Inferior parietal cortex (tissue), 1 donor: ENCODE measurements at regions not wholly inside any gene's neighbourhood (a gene's known extent, or its start where the extent isn't known, plus 50 kb on each side); places are given as distances from the start of the nearest gene placed in this dataset.

Source experiments
- DNase-seq: peaks from one replicate; pipeline ENCODE4 v3.0.0-alpha.2; 2016; ENCODE audit errors: extremely low spot score

DNA sequence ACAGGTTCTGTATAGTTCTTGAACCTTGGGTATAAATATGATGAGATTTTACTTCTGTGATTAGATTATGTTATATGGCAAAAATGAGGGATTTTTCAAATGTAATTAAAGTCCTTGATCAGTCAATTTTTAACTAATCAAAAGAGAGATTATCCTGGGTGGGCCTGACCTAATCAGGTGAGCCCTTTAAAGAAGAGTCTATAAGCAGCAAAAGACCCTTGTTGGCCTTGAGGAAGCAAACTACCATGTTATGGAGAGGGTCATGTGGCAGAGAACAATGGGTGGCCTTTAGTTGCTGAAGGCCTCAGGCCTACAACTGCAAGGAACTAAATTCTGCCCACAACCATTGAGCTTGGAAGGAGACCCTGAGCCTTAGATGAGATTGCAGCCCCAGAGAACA is 102.5 kb upstream of the RIPOR2 start:
- DNase-seq: no peak

DNA sequence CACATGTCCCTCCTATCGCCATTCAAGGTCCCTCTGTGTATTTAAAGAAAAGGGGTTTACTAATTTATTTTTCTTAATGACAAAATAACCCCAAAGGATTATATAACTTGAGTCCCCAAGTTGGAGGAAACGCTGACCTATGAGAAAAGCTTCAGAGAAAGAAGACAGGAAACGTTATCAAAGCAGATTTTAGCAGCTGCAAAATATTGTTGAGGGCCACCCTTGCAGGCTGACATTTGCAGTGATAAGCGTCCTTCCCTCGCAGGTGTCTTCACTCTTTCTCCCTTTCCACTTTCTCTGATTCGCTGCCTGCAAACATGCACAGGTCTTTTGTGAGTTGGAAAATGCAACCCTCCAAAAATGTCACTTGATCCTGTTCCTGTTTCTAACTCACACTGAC is 103.2 kb upstream of the RIPOR2 start:
- DNase-seq: no peak

DNA sequence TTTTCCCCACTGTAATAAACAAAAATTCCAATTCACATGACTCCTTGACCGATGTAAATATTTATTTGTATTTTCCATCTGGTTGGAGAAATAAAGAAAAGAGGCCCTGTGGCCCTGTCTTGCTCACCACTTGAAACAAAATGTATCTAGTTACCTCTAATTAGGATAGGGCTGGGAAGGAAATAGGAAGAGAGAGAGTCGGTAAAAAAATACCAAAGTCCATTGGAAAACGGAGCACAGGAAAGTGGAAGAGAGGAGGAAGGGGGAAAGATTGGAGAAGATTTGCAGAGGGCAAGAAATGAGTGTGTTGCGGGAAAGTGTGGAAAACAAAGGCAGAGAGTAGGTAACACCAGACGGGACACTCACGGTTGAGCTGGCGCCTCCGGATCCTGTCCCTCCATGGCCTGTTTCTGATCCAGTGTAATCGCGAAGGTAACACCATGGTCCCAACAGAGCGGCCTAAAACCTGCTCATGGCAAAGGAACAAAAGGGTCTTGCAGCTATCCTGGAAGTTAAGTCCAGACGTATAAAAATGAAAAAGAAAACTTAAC is 105.8 kb upstream of the RIPOR2 start:
- DNase-seq: no peak

DNA sequence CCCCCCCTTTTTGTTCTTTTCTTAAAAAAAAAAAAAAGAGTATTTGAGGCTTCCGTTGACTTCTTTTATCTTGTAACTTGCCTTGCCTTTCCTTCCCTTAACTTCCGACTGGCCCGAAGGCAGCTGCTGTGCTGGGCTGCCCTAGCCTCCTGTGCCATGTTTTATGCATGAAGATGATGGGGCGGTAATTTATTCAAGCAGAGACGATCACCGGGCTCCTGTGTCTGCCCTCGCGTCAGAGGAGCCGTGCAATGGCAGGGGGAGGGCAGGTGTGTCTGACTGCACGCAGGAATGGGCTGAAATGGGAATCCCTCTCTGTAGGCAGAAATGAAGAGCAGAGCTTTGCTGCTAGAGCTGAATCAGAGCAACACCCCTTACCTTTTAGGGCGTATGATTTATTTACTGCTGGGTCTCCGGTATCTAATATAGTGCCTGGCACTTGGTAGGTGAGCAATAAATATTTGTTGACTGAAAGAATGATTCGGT is 106.3 kb upstream of the RIPOR2 start:
- no peak for DNase-seq

- DNase-seq: no peak
Observed at GRCh38 chr6:25042536-25042935, 106.8 kb upstream of the RIPOR2 start.

- DNase-seq: no peak
Observed at GRCh38 chr6:25042984-25043725, 107.4 kb upstream of the RIPOR2 start.

- DNase-seq: no peak
Observed at GRCh38 chr6:25043892-25044291, 108.1 kb upstream of the RIPOR2 start.

DNA sequence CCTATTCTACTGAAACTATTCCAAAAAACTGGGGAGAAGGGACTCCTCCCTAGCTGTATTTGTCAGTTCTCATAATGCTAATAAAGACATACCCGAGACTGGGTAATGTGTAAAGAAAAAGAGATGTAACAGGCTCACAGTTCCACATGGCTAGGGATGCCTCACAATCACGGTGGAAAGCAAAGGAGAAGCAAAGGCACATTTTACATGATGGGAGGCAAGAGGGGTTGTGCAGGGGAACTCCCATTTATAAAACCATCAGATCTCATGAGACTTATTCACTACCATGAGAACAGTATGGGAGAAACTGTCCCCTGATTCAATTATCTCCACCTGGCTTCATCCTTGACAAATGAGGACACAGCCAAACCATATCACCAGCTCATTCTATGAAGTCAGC is 111.2 kb upstream of the RIPOR2 start:
- no peak for DNase-seq

DNA sequence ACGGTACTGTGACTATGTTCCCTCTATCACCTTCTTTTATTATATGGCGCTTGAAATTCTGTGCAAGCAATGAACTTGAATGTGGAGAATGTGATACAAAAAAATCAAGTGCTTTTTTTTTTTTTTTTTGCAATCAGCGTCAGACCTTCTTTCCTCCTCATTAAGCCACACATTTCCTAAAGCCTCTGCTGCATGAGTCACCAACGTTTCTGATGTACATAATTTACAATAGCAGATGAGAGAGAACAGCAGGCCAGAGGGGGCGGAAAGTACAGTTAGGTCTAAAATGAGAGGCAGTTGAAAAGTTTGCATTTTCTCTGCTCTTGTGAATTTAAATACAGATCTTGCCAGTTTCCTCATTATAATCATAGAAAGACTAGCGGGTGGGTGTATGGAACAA is 114.6 kb upstream of the RIPOR2 start:
- DNase-seq: peak; percentile 45

DNA sequence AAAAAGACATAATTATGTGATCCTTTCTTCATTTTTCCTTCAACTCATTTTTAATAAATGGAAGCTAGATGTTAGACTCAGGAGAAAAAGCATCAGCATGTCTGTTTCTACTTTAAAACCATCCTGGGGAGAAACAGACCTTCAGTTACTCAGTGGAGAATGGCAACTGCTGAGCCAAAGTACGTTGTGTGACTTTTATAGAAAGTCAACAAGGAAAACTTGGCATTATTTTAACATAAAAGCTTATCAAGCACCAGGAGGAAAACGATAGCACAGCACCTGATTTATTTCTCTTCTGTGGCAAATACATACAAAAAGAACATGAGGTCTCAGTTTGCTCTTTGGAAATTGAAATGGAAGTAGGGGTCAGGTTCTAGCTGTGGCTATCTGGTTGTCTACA is 115.3 kb upstream of the RIPOR2 start:
- DNase-seq: no peak

DNA sequence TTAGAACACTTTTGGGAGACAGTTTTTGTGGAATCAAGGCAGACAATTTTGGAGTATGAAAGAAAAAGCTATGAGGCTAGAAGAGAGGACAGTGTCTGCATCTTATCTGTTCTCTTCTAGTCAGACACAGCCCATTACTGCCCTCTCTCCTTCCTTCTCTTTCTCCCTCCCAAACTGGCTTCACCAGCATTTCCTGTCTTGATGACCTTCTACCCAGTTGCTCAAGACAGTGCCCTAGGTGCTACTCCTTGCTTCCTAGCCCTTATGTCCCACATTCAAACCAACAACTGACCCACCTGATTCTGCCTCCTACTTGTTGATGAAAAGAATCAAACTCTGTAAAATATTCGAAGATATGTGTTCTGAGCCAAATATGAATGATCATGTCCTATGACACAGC is 116.4 kb upstream of the RIPOR2 start:
- no peak for DNase-seq

GRCh38 chr6:25053875-25054371 is 118.2 kb upstream of the RIPOR2 start:
- no peak for DNase-seq

- no peak for DNase-seq
Observed at GRCh38 chr6:25054469-25054868, 118.7 kb upstream of the RIPOR2 start.

DNA sequence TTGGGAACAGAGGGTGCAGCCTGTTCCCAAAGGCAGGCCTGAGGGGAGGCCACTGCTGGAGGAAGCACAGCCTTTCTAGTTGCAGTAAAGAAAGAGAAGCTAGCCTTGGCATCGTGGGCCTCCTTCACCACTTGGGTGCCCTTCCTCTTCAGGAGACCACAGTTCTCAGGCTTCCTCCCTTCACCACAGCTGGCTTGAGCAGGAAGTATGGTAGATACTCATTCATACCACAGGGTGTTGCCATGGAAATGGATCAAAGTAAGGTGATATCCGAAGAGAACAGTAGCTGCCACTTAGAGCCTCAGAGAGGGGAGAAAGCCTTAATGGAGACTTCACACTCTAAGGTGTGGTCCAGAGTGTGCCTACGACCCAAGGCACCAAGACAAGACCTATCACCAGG is 120.4 kb upstream of the RIPOR2 start:
- DNase-seq: no peak

DNA sequence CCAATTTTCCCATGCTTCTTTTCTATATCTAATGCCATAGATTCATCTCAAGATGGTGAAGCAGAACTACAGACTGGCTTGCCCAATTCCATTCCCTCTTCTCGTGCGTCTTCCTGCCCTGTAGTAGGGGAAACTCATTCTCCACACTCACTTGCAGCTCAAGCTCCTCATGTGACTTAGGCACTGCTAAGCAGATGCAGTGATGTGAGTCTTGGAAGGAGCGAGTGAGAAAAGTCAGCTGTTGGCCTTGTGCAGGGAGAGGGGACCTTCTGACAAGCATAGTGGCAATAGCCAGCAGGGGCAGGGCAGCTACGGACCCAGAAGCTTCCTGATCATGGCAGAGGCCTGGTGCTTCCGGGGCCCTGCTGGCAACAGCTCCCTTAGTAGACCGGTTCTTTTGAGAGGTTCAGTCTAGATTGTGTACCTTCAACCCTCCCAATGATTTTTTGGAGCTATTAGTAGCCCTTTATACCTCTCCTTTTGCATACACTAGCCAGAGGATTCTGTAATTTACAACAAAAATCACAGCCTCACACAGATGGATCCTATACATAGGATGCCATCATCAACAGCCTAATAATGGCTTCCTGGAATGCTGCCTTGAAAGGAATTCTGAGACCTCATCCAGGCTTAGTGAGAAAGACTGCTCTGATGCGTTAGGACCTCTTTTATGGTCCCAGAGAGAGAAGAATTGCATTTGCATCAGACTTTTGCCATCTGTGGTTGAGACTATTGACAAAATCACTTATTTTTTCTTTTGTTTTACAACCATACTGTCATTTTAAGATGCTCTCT is 121.5 kb upstream of the RIPOR2 start:
- DNase-seq: no peak

GRCh38 chr6:25058441-25058840 is 122.7 kb upstream of the RIPOR2 start:
- no peak for DNase-seq

DNA sequence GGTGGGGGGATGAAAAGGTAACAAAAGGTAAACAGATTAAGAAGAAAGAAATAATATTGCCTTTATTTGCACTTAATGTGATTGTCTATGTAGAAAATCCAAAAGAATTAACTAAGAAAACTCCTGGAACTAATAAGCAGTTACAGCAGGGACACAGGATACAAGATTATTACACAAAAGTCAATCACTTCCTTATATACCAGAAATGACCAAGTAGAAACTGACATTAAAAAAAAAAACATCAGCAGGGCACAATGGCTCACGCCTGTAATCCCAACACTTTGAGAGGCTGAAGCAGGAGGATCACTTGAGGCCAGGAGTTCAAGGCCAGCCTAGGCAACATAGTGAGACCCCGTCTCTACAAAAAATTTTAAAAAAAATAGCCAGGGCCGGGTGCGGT is 123.2 kb upstream of the RIPOR2 start:
- no peak for DNase-seq

GRCh38 chr6:25060522-25060921 is 124.8 kb upstream of the RIPOR2 start:
- DNase-seq: no peak

DNA sequence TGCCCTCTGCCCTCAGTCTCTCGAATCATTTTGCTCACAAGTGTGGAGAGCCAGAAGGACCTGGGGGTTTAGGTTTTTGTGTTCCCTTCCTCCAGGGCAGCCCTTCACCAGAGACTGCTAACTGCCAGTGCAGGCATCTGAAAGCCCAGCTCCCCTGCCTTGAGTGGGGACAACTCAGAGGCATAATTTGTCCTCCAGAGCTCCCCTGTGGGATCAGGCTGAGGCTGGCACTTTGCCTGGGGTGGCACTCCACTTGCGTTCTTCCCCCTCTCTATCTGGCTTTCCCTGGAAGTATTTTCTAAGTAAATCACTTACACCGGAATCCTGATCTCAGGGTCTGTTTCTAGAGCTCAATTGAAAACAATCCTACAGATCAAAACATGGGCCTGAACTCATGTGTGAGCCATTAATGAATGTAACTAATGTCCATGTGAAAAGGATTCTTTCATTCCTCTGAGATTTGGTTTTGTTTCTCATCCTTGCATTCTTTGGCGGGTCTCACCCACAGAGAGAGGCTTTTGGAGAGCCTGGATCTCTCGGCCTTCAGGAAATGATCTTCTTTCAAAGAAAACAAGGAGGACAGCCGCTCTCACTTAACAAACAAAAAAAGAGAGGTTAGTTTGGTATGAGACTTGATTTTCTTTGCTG is 125.7 kb upstream of the RIPOR2 start:
- no peak for DNase-seq

- no peak for DNase-seq
Observed at GRCh38 chr6:25062070-25062811, 126.5 kb upstream of the RIPOR2 start.

DNA sequence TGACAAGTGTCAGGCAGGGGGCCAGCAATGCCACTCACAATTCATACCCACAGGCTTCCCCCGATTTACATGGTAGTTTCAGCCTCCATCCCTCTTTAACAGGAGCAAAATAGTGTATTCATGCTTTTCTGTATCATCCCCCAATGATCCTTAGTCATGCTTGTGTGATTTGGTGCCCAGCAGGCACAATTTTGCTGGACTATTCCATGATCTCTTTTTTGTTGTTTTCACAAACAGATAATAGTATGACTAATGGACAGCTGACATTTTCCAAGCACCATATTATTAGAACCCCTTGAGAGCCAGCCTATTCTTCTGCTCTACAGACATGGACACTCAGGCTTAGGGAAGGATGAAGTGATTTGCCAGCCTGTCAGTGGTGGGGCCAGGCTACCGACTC is 128.2 kb upstream of the RIPOR2 start:
- DNase-seq: no peak

DNA sequence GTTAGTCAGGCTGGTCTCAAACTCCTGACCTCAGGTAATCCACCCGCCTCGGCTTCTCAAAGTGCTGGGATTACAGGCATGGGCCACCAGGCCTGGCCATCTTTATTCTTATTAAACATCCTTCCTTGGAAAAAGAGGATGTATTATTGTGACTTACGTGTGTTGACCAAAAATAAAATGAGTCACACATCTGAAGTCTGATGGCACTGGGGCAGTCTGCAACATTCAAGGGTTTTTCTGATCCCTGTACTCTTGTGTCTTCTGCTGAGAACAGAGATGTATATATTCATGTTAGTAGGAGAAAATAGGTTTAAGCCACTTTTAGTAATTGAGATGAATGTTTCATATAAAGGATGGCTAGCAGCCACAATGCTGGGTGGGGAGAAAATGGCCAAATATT is 129.9 kb upstream of the RIPOR2 start:
- DNase-seq: no peak
